HEK293T (cell line): ENCODE measurements at regions not wholly inside any gene's neighbourhood (a gene's known extent, or its start where the extent isn't known, plus 50 kb on each side); places are given as distances from the start of the nearest gene placed in this dataset.

Experiments
- ARNT ChIP-seq: fragments of 450-650 bp; IDR thresholded peaks from 2 replicates; pipeline ENCODE4 v1.6.1; 2017; ENCODE audit warnings: mild to moderate bottlenecking
- BHLHE40 ChIP-seq: fragments of 450-650 bp; IDR thresholded peaks from 2 replicates; pipeline ENCODE4 v1.6.1; 2016; ENCODE audit warnings: mild to moderate bottlenecking, moderate library complexity, borderline replicate concordance
- FOXA1 ChIP-seq: fragments of 450-650 bp; IDR thresholded peaks from 2 replicates; pipeline ENCODE4 v1.6.1; 2016; ENCODE audit warnings: mild to moderate bottlenecking
- FOXM1 ChIP-seq: fragments of 450-650 bp; IDR thresholded peaks from 2 replicates; pipeline ENCODE4 v1.6.1; 2017; ENCODE audit warnings: mild to moderate bottlenecking, borderline replicate concordance
- SP1 ChIP-seq: fragments of 450-650 bp; IDR thresholded peaks from 2 replicates; pipeline ENCODE4 v1.6.1; 2017
- TARDBP ChIP-seq: fragments of 450-650 bp; IDR thresholded peaks from 2 replicates; pipeline ENCODE4 v1.6.1; 2016
- ZNF384 ChIP-seq: fragments of 450-650 bp; IDR thresholded peaks from 2 replicates; pipeline ENCODE4 v1.6.1; 2016
- TF ChIP-seq, protein P1 (sequence below): fragments of 450-650 bp; IDR thresholded peaks from 2 replicates; pipeline ENCODE4 v1.6.1; 2016

DNA sequence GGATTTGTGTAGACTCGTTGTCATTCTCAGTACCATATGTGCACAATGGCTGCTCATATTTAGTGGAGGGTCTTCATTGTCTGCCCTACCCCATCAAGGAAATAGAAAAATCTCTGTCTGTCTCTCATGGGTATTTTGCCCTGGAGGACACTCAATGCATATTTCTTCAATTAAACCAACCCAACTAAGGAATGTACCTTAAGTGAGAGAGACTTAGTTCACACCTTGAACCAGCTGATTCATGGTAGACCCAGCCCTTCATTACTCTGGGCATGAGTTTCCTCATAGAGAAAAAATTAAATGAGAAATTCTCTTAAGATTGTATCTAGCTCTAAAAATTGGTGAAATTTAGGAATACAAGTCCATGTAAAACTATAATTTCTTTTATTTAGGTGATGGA, 107.1 kb upstream of the PLEKHG7 start:
- TF ChIP-seq, protein P1, sequence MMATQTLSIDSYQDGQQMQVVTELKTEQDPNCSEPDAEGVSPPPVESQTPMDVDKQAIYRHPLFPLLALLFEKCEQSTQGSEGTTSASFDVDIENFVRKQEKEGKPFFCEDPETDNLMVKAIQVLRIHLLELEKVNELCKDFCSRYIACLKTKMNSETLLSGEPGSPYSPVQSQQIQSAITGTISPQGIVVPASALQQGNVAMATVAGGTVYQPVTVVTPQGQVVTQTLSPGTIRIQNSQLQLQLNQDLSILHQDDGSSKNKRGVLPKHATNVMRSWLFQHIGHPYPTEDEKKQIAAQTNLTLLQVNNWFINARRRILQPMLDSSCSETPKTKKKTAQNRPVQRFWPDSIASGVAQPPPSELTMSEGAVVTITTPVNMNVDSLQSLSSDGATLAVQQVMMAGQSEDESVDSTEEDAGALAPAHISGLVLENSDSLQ = no peak
- TF ChIP-seq BHLHE40 = no peak
- TF ChIP-seq FOXM1 = no peak
- TF ChIP-seq ZNF384 = no peak
- TF ChIP-seq TARDBP = no peak
- no peak for TF ChIP-seq SP1
- TF ChIP-seq ARNT = no peak
- no peak for TF ChIP-seq FOXA1
